Panc1 (cell line): ENCODE measurements at regions not wholly inside any gene's neighbourhood (a gene's known extent, or its start where the extent isn't known, plus 50 kb on each side); places are given as distances from the start of the nearest gene placed in this dataset.

Experiments used
- ATAC-seq: fragments of 200-7000 bp; cut with Tn5 transposase; 2 replicates; pipeline ENCODE4 v1.9.1; 2020; ENCODE audit warnings: mild to moderate bottlenecking, moderate library complexity
- BruUV-seq: library from RNA; stranded (reverse); fragments of 400-500 nt; replicated peaks from 2 replicates; lab custom pipeline; 2021; lab: Mats Ljungman, UMichigan
- CTCF ChIA-PET: fragments of 300-600 bp; sonication (Branson Sonifier 250); formaldehyde crosslinking; loops from one replicate; lab custom pipeline; 2022; ENCODE audit warnings: antibody characterized with exemption; lab: Charles Lee
- POLR2A ChIA-PET: fragments of 300-600 bp; sonication (Branson Sonifier 250); formaldehyde crosslinking; loops from one replicate; lab custom pipeline; 2022; ENCODE audit warnings: antibody characterized with exemption; lab: Charles Lee
- DNase-seq: peaks from one replicate; pipeline ENCODE4 v3.0.0-alpha.2; 2010; ENCODE audit warnings: low read depth, low spot score
- H3K27ac ChIP-seq: 2 replicates; pipeline ENCODE4 v1.5.1; 2011; ENCODE audit warnings: mild to moderate bottlenecking, low read length, inconsistent platforms
- H3K27me3 ChIP-seq: fragments of 200-500 bp; sonication (Bioruptor generic); 2 replicates; pipeline ENCODE4 v1.6.0; 2014; ENCODE audit warnings: low read length, inconsistent platforms; ENCODE audit not compliant: control insufficient read depth, insufficient read depth
- H3K36me3 ChIP-seq: fragments of 200-500 bp; sonication (Bioruptor generic); 2 replicates; pipeline ENCODE4 v1.5.1; 2014; ENCODE audit warnings: inconsistent platforms, mild to moderate bottlenecking, low read length, moderate library complexity; ENCODE audit not compliant: control insufficient read depth, insufficient read depth
- H3K4me1 ChIP-seq: 2 replicates; pipeline ENCODE4 v1.5.1; 2011; ENCODE audit warnings: inconsistent platforms, mild to moderate bottlenecking, low read length, moderate library complexity; ENCODE audit not compliant: control insufficient read depth, insufficient read depth
- H3K4me3 ChIP-seq, 2 experiments: 2 replicates each; pipeline ENCODE4 v1.5.1; 2011 to 2012; ENCODE audit warnings: low read depth in 2 of 2, low read length in 2 of 2, mild to moderate bottlenecking in 2 of 2, inconsistent platforms in 1 of 2, moderate library complexity in 1 of 2
- H3K9me3 ChIP-seq: fragments of 200-500 bp; sonication (Bioruptor generic); 2 replicates; pipeline ENCODE4 v1.5.1; 2014; ENCODE audit warnings: low read depth, mild to moderate bottlenecking, inconsistent platforms, low read length, moderate library complexity; ENCODE audit not compliant: control insufficient read depth, insufficient read depth
- CTCF ChIP-seq: fragments of 450-650 bp; IDR thresholded peaks from 2 replicates; pipeline ENCODE4 v1.5.1; 2017; ENCODE audit warnings: mild to moderate bottlenecking
- POLR2AphosphoS5 ChIP-seq: IDR thresholded peaks from 2 replicates; pipeline ENCODE4 v1.6.1; 2012; ENCODE audit warnings: mild to moderate bottlenecking, low read depth, low read length, moderate library complexity
- REST ChIP-seq, 2 experiments: IDR thresholded peaks; 2 replicates each; pipeline ENCODE4 v1.6.1; 2011 to 2012; ENCODE audit warnings: low read depth in 2 of 2, control low read depth in 1 of 2, low read length in 1 of 2, mild to moderate bottlenecking in 1 of 2, moderate library complexity in 1 of 2; ENCODE audit not compliant: insufficient read depth in 1 of 2
- SIN3A ChIP-seq: IDR thresholded peaks from 2 replicates; pipeline ENCODE4 v1.6.1; 2012; ENCODE audit warnings: low read depth, mild to moderate bottlenecking, low read length, moderate library complexity, borderline replicate concordance; ENCODE audit not compliant: insufficient read depth
- TCF7L2 ChIP-seq: IDR thresholded peaks from 2 replicates; pipeline ENCODE4 v1.6.1; 2011; ENCODE audit warnings: mild to moderate bottlenecking, low read depth, low read length, inconsistent platforms
- in situ Hi-C: cut with HindIII; loops from 2 replicates; pipeline ENCODE4 v1.10.0; 2016; ENCODE audit warnings: low sequenced_read_pairs, low pct_unique_long_range_greater_than_20kb
- intact Hi-C: fragments of 100-400 bp; cut with micrococcal nuclease; formaldehyde crosslinking; loops from one replicate; pipeline ENCODE4 v1.10.0; 2022; ENCODE audit not compliant: unreplicated experiment

GRCh38 chr14:98961191-98961590, 310.8 kb downstream of the BCL11B start:
- intact Hi-C loops (no loop called here), in situ Hi-C loops (no loop called here)
- ChIA-PET POLR2A (no interaction called here), CTCF (no interaction called here)
- TF ChIP-seq REST (IDR thresholded peaks at IDR 0.05; ENCODE audit: insufficient read depth in 1 of 2, low read depth in 2 of 2, low read length in 1 of 2) (no peak), SIN3A (no peak), POLR2AphosphoS5 (no peak), CTCF (no peak), TCF7L2 (no peak)
- Histone ChIP-seq H3K36me3 (no peaks in the 10 kb centered on the region), H3K4me3 (no peak overlapping the region), H3K27me3 (no peaks in the 10 kb centered on the region), H3K4me1 (no peaks in the 10 kb centered on the region), H3K27ac (no peak overlapping the region), H3K9me3 (no peaks in the 10 kb centered on the region)
- ATAC-seq (no peak), DNase-seq (no peak)
- no TSS peak for BruUV-seq

- TF ChIP-seq REST (IDR thresholded peaks at IDR 0.05; ENCODE audit: insufficient read depth in 1 of 2, low read depth in 2 of 2, low read length in 1 of 2) (no peak), TCF7L2 (no peak), SIN3A (no peak)
- Histone ChIP-seq H3K27ac (no peak overlapping the region), H3K36me3 (no peaks in the 10 kb centered on the region), H3K27me3 (no peaks in the 10 kb centered on the region), H3K4me3 (no peak overlapping the region), H3K4me1 (no peaks in the 10 kb centered on the region), H3K9me3 (no peaks in the 10 kb centered on the region)
- ATAC-seq (no peak), DNase-seq (no peak)
- in situ Hi-C loops, result no loop called here
- intact Hi-C loops, result no loop called here
- ChIA-PET CTCF (no interaction called here), POLR2A (no interaction called here)
- no TSS peak for BruUV-seq
Measured at GRCh38 chr14:98962118-98962517, 309.9 kb downstream of the BCL11B start.
